ENCODE measurements at regions not wholly inside any gene's neighbourhood (a gene's known extent, or its start where the extent isn't known, plus 50 kb on each side); places are given as distances from the start of the nearest gene placed in this dataset.

DNA sequence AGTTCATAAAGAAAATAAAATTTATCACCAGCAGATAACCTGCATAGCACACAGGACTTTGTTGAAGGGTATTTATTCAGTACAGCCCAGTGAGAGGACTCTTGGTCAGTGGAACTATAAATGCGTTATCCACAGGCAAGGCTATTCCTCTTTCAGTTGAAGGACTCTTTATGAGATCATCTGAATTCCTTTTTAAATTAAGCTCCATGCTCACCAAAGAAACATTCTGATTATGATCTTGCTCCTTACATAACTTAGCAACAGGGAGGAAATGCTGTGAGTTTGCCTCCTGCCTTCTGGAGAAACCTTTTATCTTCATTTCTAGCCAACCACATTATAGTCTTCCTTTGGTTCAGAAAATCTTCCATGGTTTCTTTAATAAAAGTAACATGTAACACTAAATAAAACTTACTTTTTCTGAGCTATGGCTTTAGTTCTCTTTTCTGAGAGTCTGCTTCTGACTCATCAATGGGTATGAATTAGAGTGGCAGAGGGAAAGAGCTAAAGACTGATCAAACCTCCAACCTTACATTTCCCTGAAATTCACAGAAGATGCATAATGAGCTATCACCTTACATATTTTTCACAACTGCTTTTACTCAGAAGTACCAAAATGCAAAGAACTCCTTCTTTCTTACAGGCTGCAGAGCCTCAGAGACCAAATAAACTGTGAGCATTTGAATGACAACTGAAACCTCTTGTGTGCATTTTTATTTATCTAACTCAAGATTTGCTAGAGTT is 267.2 kb downstream of the ADGRG6 start:
- DNase-seq: no peak
- peak overlapping the region; percentile 4 for H3K27ac Mint-ChIP-seq
- H3K4me3 Mint-ChIP-seq: no peak overlapping the region
- H3K27me3 Mint-ChIP-seq: no peaks in the 10 kb centered on the region
- CTCF ChIA-PET: interaction anchor here (1.2 to 2.1 kb wide), 3 partner anchors 21 to 858 kb away, joined by 3 to 9 read pairs (median 4); no protein-coding TSS in a partner anchor
- POLR2A ChIA-PET: no interaction called here
- H3K9me3 Mint-ChIP-seq: peaks cover 8% of the 10 kb centered on the region
- H3K36me3 Mint-ChIP-seq (ENCODE audit: low read depth): peaks cover 4% of the 10 kb centered on the region
- peaks cover 26% of the 10 kb centered on the region for H3K4me1 Mint-ChIP-seq

DNA sequence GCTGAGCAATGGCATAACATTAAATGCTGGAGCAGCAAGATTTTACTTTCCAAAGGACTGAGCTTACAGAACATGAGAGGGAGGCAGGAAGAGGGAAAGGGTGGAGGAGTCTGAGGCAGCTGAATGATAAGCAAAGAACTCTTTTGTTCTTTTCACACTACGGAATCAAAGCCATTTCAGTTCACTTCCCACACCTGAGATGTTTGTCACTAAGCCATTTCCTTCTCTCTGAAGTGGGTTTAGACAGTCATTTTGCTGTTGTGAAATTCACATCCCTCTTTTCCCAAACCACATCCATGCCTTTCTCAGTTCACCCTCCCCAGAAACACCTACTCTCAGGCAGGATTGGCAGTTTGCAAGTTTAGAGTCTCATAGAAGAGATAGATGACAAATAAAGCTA is 267.9 kb downstream of the ADGRG6 start:
- POLR2A ChIA-PET: no interaction called here
- CTCF ChIA-PET: interaction anchor here (1.2 to 2.1 kb wide), 4 partner anchors 19 to 857 kb away, joined by 3 to 9 read pairs (median 4); no protein-coding TSS in a partner anchor
- H3K27ac Mint-ChIP-seq: peak overlapping the region; percentile 19
- peaks cover 26% of the 10 kb centered on the region for H3K4me1 Mint-ChIP-seq
- DNase-seq: no peak
- peaks cover 4% of the 10 kb centered on the region for H3K36me3 Mint-ChIP-seq (ENCODE audit: low read depth)
- H3K27me3 Mint-ChIP-seq: no peaks in the 10 kb centered on the region
- no peak overlapping the region for H3K4me3 Mint-ChIP-seq
- peaks cover 11% of the 10 kb centered on the region for H3K9me3 Mint-ChIP-seq

DNA sequence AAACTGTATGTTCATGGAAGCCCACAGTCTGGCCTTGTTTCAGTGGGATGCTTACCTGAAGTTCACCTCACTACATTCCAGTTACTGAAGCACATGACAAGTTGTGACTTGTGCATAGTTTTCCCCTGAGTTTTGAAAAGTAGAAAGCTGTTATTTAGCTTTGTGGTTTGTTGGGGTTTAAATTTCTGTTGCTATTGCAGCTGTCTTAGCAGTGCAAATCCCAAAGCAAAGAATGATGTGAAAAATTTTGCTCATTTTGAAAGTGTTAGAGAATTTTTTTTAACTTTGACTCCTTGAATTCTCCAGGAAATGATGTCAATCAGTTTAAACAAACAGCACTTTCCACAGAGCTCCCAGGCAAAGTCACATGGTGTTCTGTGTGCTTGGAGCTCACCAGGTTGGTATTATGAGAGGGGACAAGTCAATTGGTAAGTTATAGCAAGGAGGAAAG is 268.4 kb downstream of the ADGRG6 start:
- CTCF ChIA-PET: interaction anchor here (1.2 to 2.1 kb wide), 4 partner anchors 19 to 857 kb away, joined by 3 to 9 read pairs (median 4); no protein-coding TSS in a partner anchor
- no peak overlapping the region for H3K4me3 Mint-ChIP-seq
- H3K4me1 Mint-ChIP-seq: peaks cover 26% of the 10 kb centered on the region
- H3K27ac Mint-ChIP-seq: no peak overlapping the region
- no peaks in the 10 kb centered on the region for H3K27me3 Mint-ChIP-seq
- no peak for DNase-seq
- H3K9me3 Mint-ChIP-seq: peaks cover 12% of the 10 kb centered on the region
- peaks cover 4% of the 10 kb centered on the region for H3K36me3 Mint-ChIP-seq (ENCODE audit: low read depth)
- POLR2A ChIA-PET: no interaction called here

DNA sequence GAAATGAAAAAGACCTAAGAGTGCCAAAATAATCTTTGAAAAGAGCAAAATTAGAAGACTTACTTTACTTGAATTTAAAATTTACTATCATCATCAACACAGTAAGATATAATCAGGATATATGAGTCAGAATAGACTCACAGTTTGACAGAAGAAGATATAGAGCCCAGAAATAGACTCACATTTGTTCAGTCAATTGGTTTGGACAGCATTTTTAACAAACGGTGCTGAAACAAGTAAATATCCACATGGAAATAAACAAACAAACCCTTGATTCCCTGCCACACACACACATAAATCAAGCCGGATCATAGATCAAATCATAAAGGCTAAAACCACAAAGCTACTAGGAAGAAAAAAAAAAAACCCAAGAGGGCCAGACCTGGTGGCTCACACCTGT is 291.1 kb downstream of the ADGRG6 start:
- Mint-ChIP-seq H3K27me3 (peaks cover 4% of the 10 kb centered on the region), H3K4me3 (no peak overlapping the region), H3K36me3 (ENCODE audit: low read depth) (no peaks in the 10 kb centered on the region), H3K9me3 (peaks cover 6% of the 10 kb centered on the region), H3K4me1 (peaks cover 1% of the 10 kb centered on the region), H3K27ac (no peak overlapping the region)
- DNase-seq: no peak
- ChIA-PET POLR2A (no interaction called here), CTCF (no interaction called here)

DNA sequence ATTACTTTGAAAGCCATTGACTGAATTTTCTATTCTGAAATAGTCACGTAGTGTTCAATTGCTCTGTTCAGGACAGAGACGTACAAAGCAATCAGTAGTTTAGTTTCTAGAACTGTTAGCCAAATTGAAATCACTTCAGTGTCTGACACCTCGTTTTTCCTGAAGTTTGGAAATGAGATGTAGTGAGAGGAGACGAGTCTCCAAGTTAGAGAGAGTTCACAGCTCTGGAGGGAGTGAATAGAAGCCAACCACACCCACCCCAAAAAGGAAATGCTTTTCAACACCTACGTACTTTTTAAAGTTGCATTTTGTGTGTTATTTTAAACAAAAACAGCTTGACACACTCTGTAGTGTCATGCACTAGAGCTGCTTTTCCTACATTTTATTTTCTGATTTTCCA is 296.0 kb downstream of the ADGRG6 start:
- no peaks in the 10 kb centered on the region for H3K9me3 Mint-ChIP-seq
- POLR2A ChIA-PET: interaction anchor here (0.8 kb wide), 1 partner anchor 31 kb away, joined by 3 read pairs; no protein-coding TSS in a partner anchor
- CTCF ChIA-PET: no interaction called here
- no peak overlapping the region for H3K4me3 Mint-ChIP-seq
- H3K36me3 Mint-ChIP-seq (ENCODE audit: low read depth): no peaks in the 10 kb centered on the region
- H3K4me1 Mint-ChIP-seq: peaks cover 1% of the 10 kb centered on the region
- H3K27ac Mint-ChIP-seq: no peak overlapping the region
- H3K27me3 Mint-ChIP-seq: peaks cover 7% of the 10 kb centered on the region
- DNase-seq: no peak

DNA sequence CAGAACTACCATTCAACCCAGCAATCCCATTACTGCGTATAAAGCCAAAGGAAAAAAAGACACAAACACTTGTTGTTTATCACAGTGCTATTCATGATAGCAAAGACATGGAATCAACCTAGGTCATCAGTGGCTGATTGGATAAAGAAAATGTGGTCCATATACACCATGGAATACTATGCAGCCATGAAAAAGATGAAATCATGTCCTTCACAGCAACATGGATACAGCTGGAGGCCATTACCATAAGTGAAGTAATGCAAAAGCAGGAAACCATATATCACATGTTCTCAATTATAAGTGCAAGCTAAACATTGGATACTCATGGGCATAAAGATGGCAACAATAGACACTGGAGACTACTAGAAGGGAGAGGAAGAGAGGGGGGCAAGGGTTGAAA is 299.6 kb downstream of the ADGRG6 start:
- Mint-ChIP-seq H3K4me3 (no peak overlapping the region), H3K36me3 (ENCODE audit: low read depth) (no peaks in the 10 kb centered on the region), H3K9me3 (no peaks in the 10 kb centered on the region), H3K4me1 (peaks cover 2% of the 10 kb centered on the region), H3K27me3 (peaks cover 12% of the 10 kb centered on the region), H3K27ac (no peak overlapping the region)
- DNase-seq: no peak
- POLR2A ChIA-PET: no interaction called here
- CTCF ChIA-PET: no interaction called here

DNA sequence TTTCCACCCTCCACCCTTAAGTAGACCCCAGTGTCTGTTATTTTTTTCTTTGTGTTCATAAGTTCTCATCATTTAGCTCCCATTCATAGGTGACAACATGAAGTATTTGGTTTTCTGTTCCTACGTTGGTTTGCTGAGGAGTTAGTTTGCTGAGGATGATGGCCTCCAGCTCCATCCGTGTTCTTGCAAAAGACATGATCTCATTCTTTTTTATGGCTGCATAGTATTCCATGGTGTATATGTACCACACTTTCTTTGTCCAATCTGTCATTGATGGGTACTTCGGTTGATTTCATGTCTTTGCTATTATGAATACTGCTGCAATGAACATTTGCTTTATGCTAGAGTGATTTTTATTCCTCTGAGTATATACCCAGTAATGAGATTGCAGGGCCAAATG is 301.2 kb downstream of the ADGRG6 start:
- ChIA-PET CTCF (no interaction called here), POLR2A (no interaction called here)
- H3K27ac Mint-ChIP-seq: no peak overlapping the region
- H3K27me3 Mint-ChIP-seq: peaks cover 11% of the 10 kb centered on the region
- no peak for DNase-seq
- H3K36me3 Mint-ChIP-seq (ENCODE audit: low read depth): no peaks in the 10 kb centered on the region
- H3K9me3 Mint-ChIP-seq: no peaks in the 10 kb centered on the region
- H3K4me1 Mint-ChIP-seq: peaks cover 2% of the 10 kb centered on the region
- H3K4me3 Mint-ChIP-seq: no peak overlapping the region

DNA sequence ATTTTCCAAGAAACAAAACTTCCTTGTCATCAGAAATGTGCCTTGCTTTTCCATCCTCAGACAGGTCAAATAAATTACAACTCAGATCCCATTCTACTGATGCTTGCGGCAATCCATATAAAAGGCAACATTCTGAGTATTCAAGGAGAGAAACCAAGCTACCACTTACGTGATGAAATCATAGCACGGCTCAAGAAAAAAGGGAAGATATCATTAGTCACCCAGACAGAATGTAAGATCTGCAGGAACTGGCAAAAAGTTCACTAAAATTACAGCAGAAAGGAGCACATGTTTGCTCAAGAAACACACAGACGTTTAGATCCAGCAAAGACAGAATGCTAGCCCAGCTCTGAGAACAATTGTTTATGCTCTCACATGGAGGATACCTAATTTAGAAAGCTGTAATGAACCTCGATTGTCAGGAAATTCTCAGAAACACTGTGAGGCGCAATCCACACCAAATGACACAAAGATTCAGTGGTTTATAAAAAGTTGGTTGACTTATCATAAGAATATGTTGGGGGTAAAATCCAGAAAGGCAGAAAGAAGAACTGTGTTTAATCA is 304.2 kb downstream of the ADGRG6 start:
- no peak overlapping the region for H3K27ac Mint-ChIP-seq
- H3K4me1 Mint-ChIP-seq: peaks cover 2% of the 10 kb centered on the region
- H3K4me3 Mint-ChIP-seq: no peak overlapping the region
- DNase-seq: no peak
- ChIA-PET CTCF (no interaction called here), POLR2A (no interaction called here)
- no peaks in the 10 kb centered on the region for H3K36me3 Mint-ChIP-seq (ENCODE audit: low read depth)
- H3K27me3 Mint-ChIP-seq: peaks cover 11% of the 10 kb centered on the region
- H3K9me3 Mint-ChIP-seq: no peaks in the 10 kb centered on the region

DNA sequence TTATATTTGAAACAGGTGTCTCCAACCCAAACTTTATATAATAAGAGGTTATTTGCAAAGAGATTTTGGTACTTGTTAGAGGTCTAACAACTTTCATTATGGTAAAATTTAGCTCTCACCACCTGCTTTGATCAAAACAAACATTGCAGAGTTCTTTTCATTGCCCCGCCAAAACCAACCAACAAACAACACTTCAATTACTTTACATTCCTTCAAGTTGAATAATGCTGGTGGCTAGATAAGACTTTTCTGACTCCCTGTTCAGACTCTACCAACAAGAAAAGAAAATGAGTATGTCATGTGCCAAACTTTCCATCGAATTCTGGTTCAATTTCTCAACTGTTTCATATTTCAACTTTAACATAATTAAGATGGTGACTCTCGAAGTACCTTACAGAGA is 311.1 kb downstream of the ADGRG6 start:
- DNase-seq: no peak
- Mint-ChIP-seq H3K27me3 (peaks cover 3% of the 10 kb centered on the region), H3K27ac (no peak overlapping the region), H3K4me1 (no peaks in the 10 kb centered on the region), H3K9me3 (no peaks in the 10 kb centered on the region), H3K4me3 (no peak overlapping the region), H3K36me3 (ENCODE audit: low read depth) (no peaks in the 10 kb centered on the region)
- CTCF ChIA-PET: no interaction called here
- POLR2A ChIA-PET: no interaction called here

DNA sequence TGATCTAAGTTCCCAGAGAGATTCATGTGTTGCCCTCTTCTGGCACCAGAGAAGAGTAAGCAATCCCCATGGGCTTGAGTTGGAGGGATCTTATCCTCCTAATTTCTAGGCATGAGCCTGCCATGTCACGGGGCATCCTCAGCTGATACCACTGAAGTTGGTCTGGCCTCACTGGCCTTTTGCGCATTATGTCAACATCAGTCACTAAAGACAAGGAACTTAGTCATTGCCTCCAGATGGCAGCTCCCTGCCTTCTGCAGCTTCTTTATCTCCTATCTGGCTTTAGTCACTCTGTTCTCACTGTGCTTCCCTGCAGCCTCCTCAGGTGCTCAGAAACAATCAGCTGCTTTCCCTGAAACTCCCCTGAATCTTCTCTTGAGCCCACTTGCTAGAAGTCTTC is 312.2 kb downstream of the ADGRG6 start:
- ChIA-PET POLR2A (no interaction called here), CTCF (no interaction called here)
- Mint-ChIP-seq H3K27me3 (peaks cover 2% of the 10 kb centered on the region), H3K9me3 (no peaks in the 10 kb centered on the region), H3K4me1 (no peaks in the 10 kb centered on the region), H3K36me3 (ENCODE audit: low read depth) (no peaks in the 10 kb centered on the region), H3K27ac (no peak overlapping the region), H3K4me3 (no peak overlapping the region)
- DNase-seq: no peak

DNA sequence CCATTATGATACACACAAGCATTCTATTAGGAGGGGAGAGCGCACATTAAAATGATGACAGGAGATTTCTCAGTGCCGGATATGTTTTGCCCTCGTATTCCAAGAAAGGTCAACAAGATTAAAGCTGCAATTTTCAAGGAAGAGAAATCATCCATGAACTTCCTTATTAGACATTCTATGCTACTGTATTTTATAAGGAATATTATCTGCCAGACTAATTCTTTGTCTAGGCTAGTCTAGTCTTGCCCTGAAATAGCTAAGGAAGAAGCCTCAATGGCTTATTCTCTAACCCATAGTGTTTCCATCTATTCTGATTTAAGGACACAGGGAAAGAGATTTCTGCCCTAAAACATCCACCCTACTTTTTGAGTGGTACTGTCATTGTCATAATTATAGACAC is 315.4 kb downstream of the ADGRG6 start:
- no peaks in the 10 kb centered on the region for H3K27me3 Mint-ChIP-seq
- H3K27ac Mint-ChIP-seq: no peak overlapping the region
- H3K4me1 Mint-ChIP-seq: no peaks in the 10 kb centered on the region
- ChIA-PET CTCF (no interaction called here), POLR2A (no interaction called here)
- H3K36me3 Mint-ChIP-seq (ENCODE audit: low read depth): no peaks in the 10 kb centered on the region
- no peak overlapping the region for H3K4me3 Mint-ChIP-seq
- no peak for DNase-seq
- no peaks in the 10 kb centered on the region for H3K9me3 Mint-ChIP-seq

DNA sequence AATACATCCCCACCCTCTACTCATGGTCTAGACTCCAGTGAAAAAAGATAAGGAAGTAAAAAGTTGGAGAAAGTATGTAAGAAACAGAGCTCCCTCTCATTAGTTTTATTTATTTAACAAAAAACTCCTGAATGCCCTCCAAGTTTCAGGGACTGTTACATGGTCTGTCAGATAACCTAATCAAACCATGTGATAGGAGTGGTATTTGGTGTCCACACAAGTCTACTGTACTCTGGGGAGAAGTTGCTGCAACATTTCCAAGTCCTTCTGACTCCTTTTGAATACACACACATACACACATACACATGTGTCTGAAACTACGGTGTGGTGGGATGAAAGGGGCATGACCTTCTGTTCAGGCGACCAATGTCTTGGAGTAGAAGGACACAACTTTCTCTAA is 320.0 kb downstream of the ADGRG6 start:
- H3K4me1 Mint-ChIP-seq: no peaks in the 10 kb centered on the region
- ChIA-PET CTCF (no interaction called here), POLR2A (no interaction called here)
- no peaks in the 10 kb centered on the region for H3K36me3 Mint-ChIP-seq (ENCODE audit: low read depth)
- no peaks in the 10 kb centered on the region for H3K9me3 Mint-ChIP-seq
- H3K4me3 Mint-ChIP-seq: no peak overlapping the region
- DNase-seq: no peak
- H3K27ac Mint-ChIP-seq: no peak overlapping the region
- no peaks in the 10 kb centered on the region for H3K27me3 Mint-ChIP-seq

DNA sequence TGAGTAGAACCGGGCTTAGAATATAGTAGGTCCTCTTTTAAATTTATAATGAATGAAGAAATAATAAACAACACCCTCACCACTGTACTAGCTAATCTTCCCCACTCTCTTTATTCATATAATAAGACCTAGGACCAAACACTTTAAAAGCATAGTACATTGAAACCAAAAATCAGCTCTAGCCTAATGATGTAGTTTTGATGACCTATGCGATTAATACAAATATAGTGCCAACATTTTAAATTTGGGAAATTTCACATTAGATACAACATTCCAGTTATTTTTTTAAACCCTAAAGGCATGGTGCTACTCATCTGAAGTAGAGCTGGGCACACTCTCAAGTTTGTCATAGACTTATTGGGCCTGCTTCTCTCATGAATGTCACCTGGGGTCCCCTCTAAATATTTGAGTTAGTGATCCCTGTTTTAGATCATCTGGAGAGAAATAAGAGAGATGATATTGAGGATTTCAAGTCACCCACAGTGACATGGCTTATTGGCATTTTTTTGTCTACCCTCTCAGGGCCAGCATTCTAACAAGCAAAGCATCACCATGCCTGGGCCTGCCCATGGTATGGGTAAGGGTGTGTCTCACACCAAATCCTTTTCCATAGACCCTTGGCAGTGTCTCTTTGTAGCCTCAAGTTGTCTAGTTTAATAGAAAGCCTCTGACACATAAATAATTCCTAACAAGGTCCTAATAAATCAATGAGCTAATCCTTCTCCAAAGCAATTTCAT is 319.8 kb downstream of the HIVEP2 start:
- no peak overlapping the region for H3K4me3 Mint-ChIP-seq
- H3K27me3 Mint-ChIP-seq: no peaks in the 10 kb centered on the region
- no peak overlapping the region for H3K27ac Mint-ChIP-seq
- H3K9me3 Mint-ChIP-seq: no peaks in the 10 kb centered on the region
- ChIA-PET CTCF (no interaction called here), POLR2A (no interaction called here)
- no peaks in the 10 kb centered on the region for H3K36me3 Mint-ChIP-seq (ENCODE audit: low read depth)
- no peak for DNase-seq
- H3K4me1 Mint-ChIP-seq: peaks cover 3% of the 10 kb centered on the region

All from activated CD4-positive, alpha-beta memory T cell treated with anti-CD3 and anti-CD28 coated beads, Interleukin-2, amount 10 ng/mL, durations not matched to agents 7 days and 5 days (primary cell).